T-helper 2 cell treated with Interferon-gamma antibody and Interleukin-4, amounts not matched to agents 100 ng/mL and 5 ng/mL, for 36 hours (primary cell): ENCODE measurements at regions not wholly inside any gene's neighbourhood (a gene's known extent, or its start where the extent isn't known, plus 50 kb on each side); places are given as distances from the start of the nearest gene placed in this dataset.
"Not testable (repeated sequence)": the region's sequence is repeated elsewhere in the genome, so short reads cannot be mapped to it uniquely, and the experiment has no call there.

ENCODE experiments used
- intact Hi-C: fragments of 100-400 bp; cut with micrococcal nuclease; formaldehyde crosslinking; loops from one replicate; pipeline ENCODE4 v1.15.1; 2023

DNA sequence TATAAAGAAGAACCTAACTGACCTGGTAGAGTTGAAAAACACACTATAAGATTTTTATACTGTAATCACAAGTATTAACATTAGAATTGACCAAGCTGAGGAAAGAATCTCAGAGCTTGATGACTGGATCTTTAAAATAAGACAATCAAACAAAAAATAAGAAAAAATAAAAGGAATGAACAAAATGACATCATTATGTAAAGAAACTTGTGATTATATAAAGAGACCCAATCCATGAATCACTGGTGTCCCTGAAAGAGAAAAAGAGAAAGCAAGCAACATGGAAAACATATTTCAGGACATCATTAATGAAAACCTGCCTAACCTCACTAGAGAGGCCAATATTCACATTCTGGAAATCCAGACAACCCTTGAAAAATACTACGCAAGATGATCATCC lies 822.5 kb upstream of the SLITRK5 start:
- intact Hi-C loops = no loop called here

DNA sequence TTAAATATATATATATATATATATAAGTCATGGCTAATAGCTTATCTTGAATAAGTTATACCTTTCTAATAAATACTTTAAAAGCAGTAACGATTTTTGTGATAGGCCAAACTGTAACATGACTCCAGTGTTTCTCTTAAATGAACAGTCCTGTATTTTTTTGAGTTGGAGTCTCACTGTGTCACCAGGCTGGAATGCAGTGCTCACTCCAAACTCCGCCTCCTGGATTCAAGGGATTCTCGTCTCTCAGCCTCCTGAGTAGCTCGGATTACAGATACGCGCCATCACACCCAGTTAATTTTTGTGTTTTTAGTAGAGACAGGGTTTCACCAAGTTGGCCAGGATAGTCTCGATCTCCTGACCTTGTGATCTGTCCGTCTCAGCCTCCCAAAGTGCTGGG lies 814.2 kb upstream of the SLITRK5 start:
- intact Hi-C loops = no loop called here

DNA sequence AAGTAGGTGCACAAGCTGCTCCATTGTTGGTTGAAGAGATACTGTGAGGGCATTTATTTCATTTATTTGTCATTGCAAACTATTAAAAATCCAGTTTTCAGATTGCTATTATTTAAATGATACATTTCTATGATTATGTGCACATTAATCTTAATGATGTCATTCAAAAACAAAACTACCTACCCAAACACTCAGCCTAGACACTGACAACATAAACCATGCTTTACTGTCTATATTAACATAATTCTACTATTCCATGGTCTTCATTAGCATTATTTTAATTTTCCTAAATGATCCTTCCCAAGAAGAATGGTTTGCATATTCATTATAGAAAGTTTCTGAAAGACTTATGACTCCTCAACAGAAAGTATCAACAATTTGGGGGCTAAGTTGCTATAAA lies 813.0 kb upstream of the SLITRK5 start:
- intact Hi-C loops = no loop called here

DNA sequence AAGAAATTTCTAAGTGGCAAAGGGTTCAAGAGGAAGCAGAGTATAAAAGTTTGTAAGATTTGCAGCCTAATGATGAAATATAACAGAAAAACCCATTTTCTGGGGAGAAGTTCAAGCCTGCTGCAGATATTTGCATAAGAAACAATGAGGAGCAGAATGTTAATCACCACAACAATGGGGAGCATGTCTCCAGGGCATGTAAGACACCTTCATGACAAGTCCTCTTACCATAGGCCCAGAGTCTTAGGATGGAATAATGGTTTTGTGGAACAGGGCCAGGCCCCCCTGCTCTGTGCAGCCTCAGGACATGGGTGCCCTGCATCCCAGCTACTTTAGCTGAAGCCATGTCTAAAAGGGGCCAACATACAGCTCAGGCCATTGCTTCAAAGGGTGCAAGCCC lies 809.0 kb upstream of the SLITRK5 start:
- intact Hi-C loops = no loop called here

DNA sequence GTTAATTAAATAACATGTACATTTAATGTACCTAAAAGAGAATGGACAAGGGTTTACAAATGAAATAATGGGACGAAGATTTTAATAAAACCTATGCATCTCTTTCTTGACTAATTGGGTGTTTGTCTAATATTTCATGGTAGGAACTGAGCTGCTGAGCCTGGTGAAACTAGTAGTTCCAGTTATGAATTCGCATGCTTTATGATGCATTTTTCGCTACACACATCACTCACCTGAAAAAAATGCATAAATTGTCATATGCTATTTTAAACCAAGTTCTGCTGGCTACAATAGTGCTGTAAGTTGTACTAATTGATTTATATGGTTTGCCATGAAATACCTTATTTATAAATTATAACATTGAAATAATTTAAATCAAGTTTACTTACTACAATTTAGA lies 806.8 kb upstream of the SLITRK5 start:
- intact Hi-C loops = no loop called here

DNA sequence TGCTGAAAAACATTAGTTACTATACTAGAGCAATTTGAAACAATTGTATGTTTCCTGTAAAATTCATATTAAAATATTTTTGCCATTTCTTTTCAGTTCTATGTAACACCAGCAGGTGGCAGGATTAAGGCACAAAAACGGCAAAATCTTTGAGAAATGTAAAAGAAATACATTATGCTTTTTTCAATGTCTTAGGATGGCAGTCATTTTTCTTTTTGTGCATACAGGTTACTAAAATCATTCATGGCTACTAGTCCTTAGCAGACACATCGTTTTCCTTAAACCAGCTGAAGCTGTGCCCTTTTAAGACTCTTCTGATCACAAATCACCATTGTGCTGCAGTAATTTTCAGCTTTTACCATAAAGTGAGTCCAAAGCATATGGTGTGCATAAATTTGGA lies 800.7 kb upstream of the SLITRK5 start:
- intact Hi-C loops = loop anchor here (5.0 kb wide), 1 partner anchor 402 kb away; no protein-coding TSS in a partner anchor

DNA sequence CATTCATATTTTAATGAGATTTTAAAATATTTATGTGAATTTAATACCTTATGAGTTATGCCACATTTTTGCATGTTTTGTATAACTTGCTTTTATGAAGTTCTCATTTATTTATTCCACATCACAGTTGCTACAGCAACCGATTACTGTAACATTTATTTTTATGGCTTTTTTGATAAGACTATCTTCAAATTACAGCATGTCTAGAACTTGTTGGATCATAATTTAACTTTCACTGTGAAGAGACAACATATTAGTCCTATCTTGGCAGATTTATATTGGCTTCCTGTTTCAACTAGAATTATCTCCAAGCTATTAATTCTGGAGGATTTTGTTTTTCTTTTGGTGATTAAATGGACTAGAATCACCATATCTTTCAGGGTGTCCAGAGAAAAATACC lies 793.7 kb upstream of the SLITRK5 start:
- intact Hi-C loops = no loop called here

DNA sequence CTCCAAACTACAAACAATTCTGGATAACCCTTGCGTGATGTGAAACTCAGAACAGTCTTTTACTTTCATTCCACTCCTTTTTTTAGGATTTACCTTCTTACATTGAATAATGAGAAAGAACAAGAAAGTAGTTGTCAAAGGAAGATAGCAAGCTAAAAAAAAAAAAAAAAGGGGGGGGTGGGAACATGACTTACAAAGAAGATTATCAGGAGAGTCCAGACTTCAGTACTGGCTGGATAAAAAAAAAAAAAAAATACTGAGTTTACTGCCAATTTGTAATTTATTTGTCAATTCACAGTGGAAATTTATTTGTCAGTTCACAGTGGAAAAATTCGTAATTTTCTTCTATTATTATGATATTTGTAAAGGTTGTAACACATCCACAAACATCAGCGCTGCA lies 792.4 kb upstream of the SLITRK5 start:
- intact Hi-C loops = no loop called here

DNA sequence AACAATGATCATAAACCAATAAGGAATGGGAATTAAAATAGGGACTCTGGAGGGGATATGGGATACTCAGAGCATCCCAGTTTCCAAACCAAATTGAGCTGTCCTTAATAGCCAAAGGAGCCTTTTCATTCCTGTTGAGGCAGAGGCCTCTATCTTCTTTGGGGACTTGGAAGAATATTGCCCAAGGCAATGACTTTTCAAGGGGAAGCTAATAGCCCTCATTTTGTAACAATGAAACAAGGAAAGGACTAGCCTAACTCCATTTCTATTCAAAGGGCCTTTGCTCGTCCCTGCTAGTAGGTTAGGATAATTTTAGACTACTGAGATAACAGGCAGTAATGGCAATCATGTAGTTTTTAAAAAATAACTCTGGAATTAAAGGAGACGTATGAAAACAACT lies 789.8 kb upstream of the SLITRK5 start:
- intact Hi-C loops = no loop called here

DNA sequence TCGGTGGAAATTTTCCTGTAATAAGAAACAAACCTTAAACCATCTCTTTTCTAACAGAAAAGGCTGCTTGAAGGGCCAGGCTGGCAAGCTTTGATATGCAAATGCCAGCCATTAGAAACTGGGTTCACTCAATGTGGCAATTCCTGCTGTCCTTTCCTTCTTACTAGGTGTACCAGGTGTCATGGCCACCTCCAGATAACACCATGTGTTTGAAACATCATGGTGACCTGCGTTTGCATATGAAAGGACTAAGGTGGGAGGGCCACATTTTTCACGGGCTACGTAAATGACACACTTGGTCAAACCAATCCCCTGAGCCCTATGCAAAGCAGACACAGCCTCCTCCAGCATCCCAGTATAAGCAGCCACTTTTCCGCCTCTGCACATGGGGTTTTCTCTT lies 789.1 kb upstream of the SLITRK5 start:
- intact Hi-C loops = no loop called here

DNA sequence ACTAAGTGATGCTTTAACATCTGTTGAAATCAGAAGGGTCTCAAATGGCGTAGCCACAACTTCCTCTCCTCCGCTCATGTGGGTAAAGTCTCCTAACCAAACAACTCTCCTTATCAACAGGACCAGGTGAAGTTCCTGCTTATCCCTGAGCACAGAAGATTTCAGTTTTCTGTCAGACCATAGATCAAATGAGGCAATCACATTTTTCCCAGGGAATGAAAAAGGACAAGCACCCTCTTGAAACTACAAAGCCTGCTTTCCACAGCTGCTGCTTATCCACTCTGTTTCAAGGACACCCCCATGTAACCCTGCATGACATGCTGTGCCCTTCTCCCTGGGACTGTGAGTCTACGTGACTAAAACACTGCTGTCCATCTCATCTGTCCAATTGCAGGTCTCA lies 788.3 kb upstream of the SLITRK5 start:
- intact Hi-C loops = no loop called here

DNA sequence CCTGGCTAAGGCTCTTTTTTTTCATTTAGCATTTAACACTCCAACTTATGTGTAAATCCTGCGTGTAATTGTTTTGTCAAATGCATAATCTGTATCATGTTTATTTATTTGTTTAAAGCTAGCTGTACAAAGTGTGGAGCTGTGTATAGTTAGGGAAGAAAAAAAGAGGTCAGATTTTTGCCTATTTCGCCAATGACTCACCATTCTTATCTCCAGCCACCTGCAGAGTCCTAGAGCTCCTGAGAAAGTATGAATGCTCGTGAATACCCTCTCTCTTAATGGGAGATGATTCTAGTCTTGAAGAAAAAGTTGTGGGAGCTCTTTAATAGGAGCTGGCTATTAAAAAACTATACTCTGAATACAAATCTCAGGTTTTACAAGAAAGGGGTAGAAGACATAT lies 778.8 kb upstream of the SLITRK5 start:
- intact Hi-C loops = no loop called here

DNA sequence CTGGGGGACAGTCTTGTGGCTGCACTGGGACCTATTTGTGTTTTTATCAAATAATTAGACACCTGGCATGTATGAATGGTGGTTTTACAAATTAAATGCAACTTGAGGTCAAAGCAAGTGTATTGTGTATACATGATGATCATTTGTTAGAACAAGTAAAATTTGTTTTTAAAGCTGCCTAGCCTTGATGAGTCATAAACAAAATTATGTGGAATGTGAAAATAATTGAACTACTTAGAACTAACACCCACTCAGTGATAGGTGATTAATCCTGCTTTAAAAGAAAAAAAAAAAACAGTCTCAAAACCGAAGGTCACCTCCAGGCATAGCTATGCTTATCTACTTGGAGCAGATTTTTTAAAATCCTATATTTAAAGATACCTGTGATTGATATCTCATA lies 770.3 kb upstream of the SLITRK5 start:
- intact Hi-C loops = no loop called here

DNA sequence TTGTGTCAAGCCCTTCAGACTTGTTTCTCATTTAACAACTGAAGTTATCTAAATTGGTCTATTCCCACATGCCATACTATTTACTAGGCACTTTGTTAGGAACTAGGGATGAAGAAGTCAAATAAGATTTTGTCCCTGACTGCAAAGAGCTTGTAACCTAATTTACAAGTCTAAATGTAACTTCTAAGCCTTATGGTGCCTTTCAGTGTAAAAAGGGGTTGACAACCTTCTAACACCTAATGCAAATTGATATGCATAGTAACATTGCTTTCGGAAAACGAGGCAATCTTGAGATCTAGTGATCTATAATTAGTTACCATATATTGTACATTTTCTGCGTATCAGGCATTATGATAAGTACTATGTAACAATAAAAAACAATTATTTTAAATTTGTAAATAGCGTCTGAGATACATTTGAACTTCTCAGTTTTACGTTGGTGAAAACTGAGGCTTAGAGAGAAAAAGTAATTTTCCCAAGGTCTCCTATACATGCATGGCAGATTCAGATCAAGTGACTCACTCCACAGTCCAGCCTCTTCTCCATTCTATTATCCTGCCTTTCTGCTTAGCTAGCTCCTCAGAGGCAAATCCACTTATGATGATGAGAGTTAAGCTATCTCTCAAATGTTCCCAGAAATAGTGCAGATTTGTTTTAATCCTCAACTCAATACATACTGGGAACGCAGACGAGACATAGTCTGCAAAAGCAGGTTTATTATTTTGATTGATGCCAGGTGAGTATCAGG lies 764.9 kb upstream of the SLITRK5 start:
- intact Hi-C loops = no loop called here

DNA sequence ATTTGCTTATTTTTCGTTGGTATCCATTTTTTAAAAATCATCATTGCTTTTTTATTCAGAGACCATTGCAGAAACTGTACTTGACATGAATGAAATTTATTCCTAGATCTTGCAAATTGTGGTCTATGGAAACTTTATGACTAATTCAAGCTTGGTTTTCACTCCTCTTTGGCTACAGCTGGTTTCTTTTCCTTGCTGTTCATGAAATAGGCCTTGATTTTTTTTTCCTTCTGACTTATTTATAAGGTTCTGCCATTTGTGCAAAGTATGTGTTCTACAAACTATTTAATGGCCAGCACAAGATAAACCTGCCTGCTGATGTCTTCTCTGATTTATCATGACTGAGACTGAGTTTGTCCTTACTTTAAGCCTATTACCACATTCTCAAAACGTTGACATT lies 764.0 kb upstream of the SLITRK5 start:
- intact Hi-C loops = loop anchor here (1.0 kb wide), 1 partner anchor 12 kb away; no protein-coding TSS in a partner anchor

DNA sequence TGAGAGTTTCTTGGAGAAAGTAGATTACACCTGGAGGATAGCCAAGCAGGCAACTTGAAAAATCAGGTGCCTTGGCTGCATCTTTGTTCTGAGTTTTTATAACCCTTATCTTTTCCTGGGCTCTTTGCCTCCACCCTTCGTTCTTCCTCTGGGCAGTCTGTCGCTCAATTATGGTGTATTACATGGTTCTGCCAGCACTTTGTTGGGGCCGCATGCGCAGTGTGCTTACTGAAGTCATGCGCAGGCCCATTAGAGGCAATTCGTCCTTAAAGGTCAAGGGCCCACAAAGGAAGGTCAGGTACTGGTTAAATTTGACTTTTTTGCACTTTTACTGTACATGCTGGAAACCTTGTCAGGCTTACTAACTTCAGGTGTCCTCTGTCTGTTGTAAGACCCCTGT lies 761.9 kb upstream of the SLITRK5 start:
- intact Hi-C loops = no loop called here

DNA sequence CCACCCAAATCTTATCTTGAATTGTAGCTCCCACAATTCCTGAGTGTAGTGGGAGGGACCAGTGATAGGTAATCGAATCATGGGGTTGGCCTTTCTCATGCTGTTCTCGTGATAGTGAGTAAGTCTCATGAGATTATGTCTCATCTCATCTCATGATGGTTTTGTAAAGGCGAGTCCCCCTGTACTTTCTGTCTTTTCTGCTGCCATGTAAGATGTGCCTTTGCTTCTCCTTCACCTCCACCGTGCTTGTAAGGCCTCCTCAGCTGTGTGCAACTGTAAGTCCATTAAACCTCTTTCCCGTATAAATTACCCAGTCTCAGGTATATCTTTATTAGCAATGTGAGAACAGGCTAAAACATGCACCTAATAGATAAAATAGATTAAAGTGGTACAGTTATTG lies 756.4 kb upstream of the SLITRK5 start:
- intact Hi-C loops = no loop called here

DNA sequence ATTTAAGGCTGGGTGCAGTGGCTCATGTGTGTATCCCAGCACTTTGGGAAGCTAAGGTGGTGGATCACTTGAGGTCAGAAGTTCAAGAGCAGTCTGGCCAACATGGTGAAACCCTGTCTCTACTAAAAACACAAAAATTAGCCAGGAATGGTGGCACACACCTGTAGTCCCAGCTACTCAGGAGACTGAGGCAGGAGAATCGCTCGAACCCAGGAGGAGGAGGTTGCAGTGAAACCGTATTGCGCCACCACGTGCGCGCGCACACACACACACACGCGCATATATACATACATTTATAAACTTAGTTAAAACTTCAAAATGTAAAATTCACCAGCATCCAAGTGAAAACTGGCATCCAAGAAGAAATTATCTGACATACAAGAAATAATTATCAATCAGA lies 753.7 kb upstream of the SLITRK5 start:
- intact Hi-C loops = not testable (repeated sequence)

DNA sequence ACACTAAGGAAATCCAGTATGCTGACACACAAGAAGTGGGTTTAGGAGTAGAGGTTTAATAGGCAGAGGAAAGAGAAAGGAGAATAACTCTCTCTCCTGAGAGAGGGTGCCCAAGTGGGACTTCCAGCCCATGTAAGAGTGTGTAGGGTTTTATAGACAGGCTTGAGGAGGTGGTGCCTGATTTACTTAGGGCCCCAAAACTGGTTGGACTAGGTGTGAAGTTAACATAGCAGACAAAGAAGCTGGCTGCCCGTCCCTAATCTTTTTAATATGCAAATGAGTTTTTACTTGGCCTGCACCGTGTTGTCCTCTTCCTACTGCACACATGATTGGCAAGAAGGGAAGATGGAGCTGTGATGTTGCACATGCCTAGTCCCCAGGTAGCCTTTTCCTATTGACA lies 752.5 kb upstream of the SLITRK5 start:
- intact Hi-C loops = no loop called here

DNA sequence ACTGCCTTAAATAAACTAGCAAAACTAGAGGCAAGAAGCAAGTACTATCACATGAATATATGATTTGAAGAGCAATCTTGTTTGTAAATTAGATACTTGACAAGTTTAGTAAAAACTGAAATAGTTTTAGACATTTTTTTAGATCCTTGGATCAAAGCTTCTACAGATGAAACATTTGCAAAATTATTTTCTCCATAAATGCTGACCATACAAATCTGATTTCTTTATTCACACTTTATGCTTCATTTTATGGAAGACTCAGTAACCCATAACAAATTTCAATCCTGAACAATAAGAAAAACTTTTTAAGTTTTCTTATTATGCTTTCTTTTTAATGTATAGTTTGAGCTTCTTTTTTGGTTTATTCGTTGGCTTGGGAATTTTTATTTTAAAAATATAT lies 750.2 kb upstream of the SLITRK5 start:
- intact Hi-C loops = no loop called here

DNA sequence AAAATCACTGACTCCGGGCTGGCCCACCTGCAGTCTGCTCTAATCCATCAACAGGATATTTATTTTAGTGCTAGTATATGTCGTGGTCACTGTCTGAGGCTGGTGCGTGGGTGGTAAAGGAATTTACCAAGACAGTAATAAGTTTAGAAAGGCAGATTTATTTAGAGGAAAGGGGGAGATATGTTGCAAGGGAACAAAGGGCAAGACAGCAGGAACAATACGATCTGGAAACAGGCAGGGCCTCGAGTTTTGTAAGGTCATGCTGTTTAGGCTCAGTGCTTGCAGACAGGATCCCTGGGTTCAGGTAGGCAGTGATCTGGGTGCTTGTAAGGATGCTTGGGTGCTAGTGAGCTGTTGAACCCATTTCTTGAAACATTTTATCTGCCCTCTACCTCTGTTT lies 748.2 kb upstream of the SLITRK5 start:
- intact Hi-C loops = no loop called here

DNA sequence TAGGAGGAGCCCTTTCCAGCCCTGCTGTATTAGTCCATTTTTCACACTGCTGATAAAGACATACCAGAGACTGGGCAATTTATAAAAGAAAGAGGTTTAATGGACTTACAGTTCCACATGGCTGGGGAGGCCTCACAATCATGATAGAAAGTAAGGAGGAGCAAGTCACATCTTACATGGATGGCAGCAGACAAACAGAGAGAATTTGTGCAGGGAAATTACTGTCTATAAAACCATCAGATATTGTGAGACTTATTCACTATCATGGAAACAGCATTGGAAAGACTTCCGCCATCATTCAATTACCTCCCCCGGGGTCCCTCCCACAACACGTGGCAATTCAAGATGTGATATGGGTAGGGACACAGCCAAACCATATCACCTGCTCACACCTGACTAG lies 744.3 kb upstream of the SLITRK5 start:
- intact Hi-C loops = not testable (repeated sequence)

DNA sequence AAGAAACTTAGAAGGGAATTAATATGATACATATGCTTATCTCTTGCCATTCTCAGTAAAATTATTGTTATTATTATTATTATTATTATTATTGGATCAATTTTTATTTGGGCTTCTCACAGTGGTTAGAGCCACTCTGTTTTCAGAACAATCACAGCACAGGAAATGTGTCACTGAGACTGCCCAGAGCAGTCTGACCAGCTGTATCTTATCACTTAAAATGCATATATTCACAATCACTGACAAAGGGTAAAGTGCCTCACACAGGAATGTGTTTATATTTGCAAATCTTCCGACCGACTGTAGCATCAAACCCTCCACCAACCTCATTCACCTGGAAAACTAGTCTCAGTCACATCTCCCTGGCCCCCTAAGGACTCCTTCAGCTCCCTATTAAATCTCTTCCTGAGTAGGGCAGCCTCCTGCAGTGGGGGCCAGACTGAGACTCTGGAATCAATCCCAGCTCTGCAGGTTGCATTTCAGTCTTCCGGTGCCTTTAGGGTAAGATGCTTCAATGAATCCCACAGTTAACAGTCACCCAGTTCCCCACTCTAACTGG lies 738.3 kb upstream of the SLITRK5 start:
- intact Hi-C loops = no loop called here
